ENCODE measurements at regions not wholly inside any gene's neighbourhood (a gene's known extent, or its start where the extent isn't known, plus 50 kb on each side); places are given as distances from the start of the nearest gene placed in this dataset.

DNA sequence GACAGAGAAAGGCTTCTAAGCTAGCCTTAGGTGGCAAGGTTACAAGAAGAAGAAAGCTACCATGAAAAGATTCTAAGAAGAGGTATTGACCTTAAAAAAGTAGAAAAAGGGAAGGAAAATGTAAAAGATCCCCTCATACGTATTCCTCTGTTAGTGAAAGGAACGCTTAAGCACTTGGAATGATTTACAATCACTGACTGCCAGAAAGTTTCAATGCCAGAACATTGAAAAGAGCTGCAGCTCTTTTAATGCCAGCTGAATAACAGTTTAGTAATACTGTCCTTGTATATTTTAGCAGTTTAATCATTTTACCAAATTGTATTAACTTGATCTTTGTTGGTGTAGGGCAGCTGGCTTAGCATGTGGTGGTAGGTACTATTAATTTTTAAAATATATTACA lies 650.7 kb downstream of the FAM181B start:
- TF ChIP-seq L3MBTL2 (conservative IDR thresholded peaks at IDR 0.05) (no peak), FOXM1 (IDR thresholded peaks at IDR 0.05; ENCODE audit: borderline replicate concordance) (no peak), TARDBP (IDR thresholded peaks at IDR 0.05) (no peak), BHLHE40 (IDR thresholded peaks at IDR 0.05; ENCODE audit: borderline replicate concordance) (no peak)
- TF ChIP-seq, protein P1, sequence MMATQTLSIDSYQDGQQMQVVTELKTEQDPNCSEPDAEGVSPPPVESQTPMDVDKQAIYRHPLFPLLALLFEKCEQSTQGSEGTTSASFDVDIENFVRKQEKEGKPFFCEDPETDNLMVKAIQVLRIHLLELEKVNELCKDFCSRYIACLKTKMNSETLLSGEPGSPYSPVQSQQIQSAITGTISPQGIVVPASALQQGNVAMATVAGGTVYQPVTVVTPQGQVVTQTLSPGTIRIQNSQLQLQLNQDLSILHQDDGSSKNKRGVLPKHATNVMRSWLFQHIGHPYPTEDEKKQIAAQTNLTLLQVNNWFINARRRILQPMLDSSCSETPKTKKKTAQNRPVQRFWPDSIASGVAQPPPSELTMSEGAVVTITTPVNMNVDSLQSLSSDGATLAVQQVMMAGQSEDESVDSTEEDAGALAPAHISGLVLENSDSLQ (IDR thresholded peaks at IDR 0.05): no peak
